ENCODE measurements at regions not wholly inside any gene's neighbourhood (a gene's known extent, or its start where the extent isn't known, plus 50 kb on each side); places are given as distances from the start of the nearest gene placed in this dataset.

DNA sequence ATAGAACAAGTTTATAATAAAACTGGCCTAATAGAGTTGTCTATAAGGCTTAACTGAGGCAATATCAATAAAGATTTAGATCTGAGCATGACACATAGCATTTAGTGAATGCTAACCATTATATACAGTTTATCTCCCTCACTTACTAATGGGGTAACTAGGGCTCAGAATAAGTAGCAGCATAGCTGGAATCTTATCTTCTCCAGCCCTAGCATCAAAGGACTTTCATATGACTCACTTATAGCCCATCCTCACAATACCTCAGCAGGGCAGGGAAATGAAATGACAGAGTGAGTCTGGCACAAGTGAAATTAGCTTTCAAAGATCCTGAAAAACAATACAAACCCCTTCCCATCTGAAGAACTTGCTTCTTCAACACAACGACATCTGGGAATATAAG is 362.9 kb downstream of the KIF20B start:
- no peak for TF ChIP-seq CTCF (IDR thresholded peaks at IDR 0.05; ENCODE audit: low read depth, low read length, missing input control)
- TF ChIP-seq, protein P1, sequence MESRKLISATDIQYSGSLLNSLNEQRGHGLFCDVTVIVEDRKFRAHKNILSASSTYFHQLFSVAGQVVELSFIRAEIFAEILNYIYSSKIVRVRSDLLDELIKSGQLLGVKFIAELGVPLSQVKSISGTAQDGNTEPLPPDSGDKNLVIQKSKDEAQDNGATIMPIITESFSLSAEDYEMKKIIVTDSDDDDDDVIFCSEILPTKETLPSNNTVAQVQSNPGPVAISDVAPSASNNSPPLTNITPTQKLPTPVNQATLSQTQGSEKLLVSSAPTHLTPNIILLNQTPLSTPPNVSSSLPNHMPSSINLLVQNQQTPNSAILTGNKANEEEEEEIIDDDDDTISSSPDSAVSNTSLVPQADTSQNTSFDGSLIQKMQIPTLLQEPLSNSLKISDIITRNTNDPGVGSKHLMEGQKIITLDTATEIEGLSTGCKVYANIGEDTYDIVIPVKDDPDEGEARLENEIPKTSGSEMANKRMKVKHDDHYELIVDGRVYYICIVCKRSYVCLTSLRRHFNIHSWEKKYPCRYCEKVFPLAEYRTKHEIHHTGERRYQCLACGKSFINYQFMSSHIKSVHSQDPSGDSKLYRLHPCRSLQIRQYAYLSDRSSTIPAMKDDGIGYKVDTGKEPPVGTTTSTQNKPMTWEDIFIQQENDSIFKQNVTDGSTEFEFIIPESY (IDR thresholded peaks at IDR 0.05), result no peak
- TF ChIP-seq FOXA2 (IDR thresholded peaks at IDR 0.05), result no peak
